MCF 10A (cell line): ENCODE measurements at regions not wholly inside any gene's neighbourhood (a gene's known extent, or its start where the extent isn't known, plus 50 kb on each side); places are given as distances from the start of the nearest gene placed in this dataset.

ENCODE experiments used
- BruUV-seq: library from RNA; stranded (reverse); fragments of 400-500 nt; replicated peaks from 2 replicates; lab custom pipeline; 2021; lab: Mats Ljungman, UMichigan
- CTCF ChIA-PET: fragments of 300-600 bp; sonication (Branson Sonifier 250); formaldehyde crosslinking; extraction: SDS; loops from one replicate; lab custom pipeline; 2021; ENCODE audit warnings: antibody characterized with exemption, inconsistent platforms; lab: Yijun Ruan, JAX
- POLR2A ChIA-PET: fragments of 300-600, 350-650 bp; sonication (Branson Sonifier 250); formaldehyde crosslinking; extraction: SDS; loops from one replicate; lab custom pipeline; 2020; ENCODE audit warnings: antibody characterized with exemption, inconsistent platforms; lab: Yijun Ruan, JAX
- DNase-seq: peaks from one replicate; pipeline ENCODE4 v3.0.0-alpha.2; 2018; ENCODE audit not compliant: unreplicated experiment
- H3K27ac Mint-ChIP-seq: one replicate; pipeline ENCODE4 v1.8.0; 2022; ENCODE audit warnings: mild to moderate bottlenecking, low read depth, mixed read lengths; ENCODE audit not compliant: unreplicated experiment
- H3K27me3 Mint-ChIP-seq: one replicate; pipeline ENCODE4 v1.8.0; 2022; ENCODE audit warnings: mixed read lengths; ENCODE audit not compliant: insufficient read depth, unreplicated experiment
- H3K36me3 Mint-ChIP-seq: one replicate; pipeline ENCODE4 v1.8.0; 2022; ENCODE audit warnings: mild to moderate bottlenecking, moderate library complexity, mixed read lengths; ENCODE audit not compliant: insufficient read depth, unreplicated experiment
- H3K4me1 Mint-ChIP-seq: one replicate; pipeline ENCODE4 v1.8.0; 2022; ENCODE audit warnings: mixed read lengths; ENCODE audit not compliant: insufficient read depth, unreplicated experiment
- H3K4me3 Mint-ChIP-seq: one replicate; pipeline ENCODE4 v1.8.0; 2022; ENCODE audit warnings: mild to moderate bottlenecking, moderate library complexity, mixed read lengths; ENCODE audit not compliant: unreplicated experiment
- H3K9me3 Mint-ChIP-seq: one replicate; pipeline ENCODE4 v1.8.0; 2022; ENCODE audit warnings: mixed read lengths; ENCODE audit not compliant: unreplicated experiment
- CTCF ChIP-seq: fragments of 200-600 bp; IDR thresholded peaks from one replicate; pipeline ENCODE4 v1.8.0; 2022; ENCODE audit warnings: antibody characterized with exemption, mild to moderate bottlenecking; ENCODE audit not compliant: unreplicated experiment
- intact Hi-C: fragments of 100-400 bp; cut with micrococcal nuclease; formaldehyde crosslinking; loops from 2 replicates; pipeline ENCODE4 v1.14.1; 2022

GRCh38 chr18:60174832-60175231 is 197.7 kb downstream of the MC4R start:
- Mint-ChIP-seq H3K27me3 (peaks cover 58% of the 10 kb centered on the region), H3K36me3 (no peaks in the 10 kb centered on the region), H3K4me1 (no peaks in the 10 kb centered on the region), H3K27ac (no peak overlapping the region), H3K4me3 (no peak overlapping the region), H3K9me3 (no peaks in the 10 kb centered on the region)
- BruUV-seq, result no TSS peak
- no peak for DNase-seq
- TF ChIP-seq CTCF, result no peak
- intact Hi-C loops, result no loop called here
- CTCF ChIA-PET, result interaction anchor here (0.5 kb wide), 1 partner anchor 39 kb away, joined by 5 read pairs; no protein-coding TSS in a partner anchor
- POLR2A ChIA-PET, result no interaction called here

- Mint-ChIP-seq H3K27me3 (peaks cover 60% of the 10 kb centered on the region), H3K9me3 (no peaks in the 10 kb centered on the region), H3K4me3 (no peak overlapping the region), H3K4me1 (no peaks in the 10 kb centered on the region), H3K27ac (no peak overlapping the region), H3K36me3 (no peaks in the 10 kb centered on the region)
- ChIA-PET CTCF (no interaction called here), POLR2A (no interaction called here)
- intact Hi-C loops, result no loop called here
- no peak for DNase-seq
- TF ChIP-seq CTCF, result no peak
- no TSS peak for BruUV-seq
These were observed 200.5 kb downstream of the MC4R start for GRCh38 chr18:60172030-60172429.

- intact Hi-C loops, result no loop called here
- POLR2A ChIA-PET, result interaction anchor here (0.5 kb wide), 1 partner anchor 433 kb away, joined by 3 read pairs; no protein-coding TSS in a partner anchor
- no peak for TF ChIP-seq CTCF
- BruUV-seq, result no TSS peak
- Mint-ChIP-seq H3K36me3 (no peaks in the 10 kb centered on the region), H3K27ac (no peak overlapping the region), H3K9me3 (no peaks in the 10 kb centered on the region), H3K27me3 (peaks cover 73% of the 10 kb centered on the region), H3K4me3 (no peak overlapping the region), H3K4me1 (no peaks in the 10 kb centered on the region)
- CTCF ChIA-PET, result interaction anchor here (1.6 kb wide), 1 partner anchor 10 kb away, joined by 3 read pairs; no protein-coding TSS in a partner anchor
- DNase-seq, result no peak
These were observed 209.0 kb downstream of the MC4R start for GRCh38 chr18:60163622-60164021.

GRCh38 chr18:60162388-60162787 is 210.2 kb downstream of the MC4R start:
- Mint-ChIP-seq H3K4me1 (no peaks in the 10 kb centered on the region), H3K36me3 (no peaks in the 10 kb centered on the region), H3K27me3 (peaks cover 76% of the 10 kb centered on the region), H3K9me3 (no peaks in the 10 kb centered on the region), H3K4me3 (no peak overlapping the region), H3K27ac (no peak overlapping the region)
- POLR2A ChIA-PET, result no interaction called here
- CTCF ChIA-PET, result no interaction called here
- BruUV-seq, result no TSS peak
- intact Hi-C loops, result no loop called here
- no peak for TF ChIP-seq CTCF
- DNase-seq, result no peak
